ENCODE measurements at regions not wholly inside any gene's neighbourhood (a gene's known extent, or its start where the extent isn't known, plus 50 kb on each side); places are given as distances from the start of the nearest gene placed in this dataset.
"Not testable (repeated sequence)": the region's sequence is repeated elsewhere in the genome, so short reads cannot be mapped to it uniquely, and the experiment has no call there.

- DNase-seq; intact Hi-C loops (cut with DNase I); ATAC-seq (ENCODE audit: poor library complexity): not testable (repeated sequence)
These were observed 101.1 kb upstream of the PRDX6 start for GRCh38 chr1:173376065-173376464.

GRCh38 chr1:173377266-173377665 lies 99.9 kb upstream of the PRDX6 start:
- DNase-seq (no peak), ATAC-seq (ENCODE audit: poor library complexity) (no peak)
- intact Hi-C loops (cut with DNase I), result no loop called here

- ATAC-seq (ENCODE audit: poor library complexity), result no peak
- intact Hi-C loops (cut with DNase I), result no loop called here
- no peak for DNase-seq
These were observed 93.8 kb upstream of the PRDX6 start for GRCh38 chr1:173383351-173383750.

- intact Hi-C loops (cut with DNase I), result no loop called here
- ATAC-seq (ENCODE audit: poor library complexity), result no peak
- DNase-seq, result no peak
These were observed 88.8 kb upstream of the PRDX6 start for GRCh38 chr1:173388352-173388751.

GRCh38 chr1:173392895-173393658 lies 84.1 kb upstream of the PRDX6 start:
- DNase-seq, result no peak
- intact Hi-C loops (cut with DNase I), result no loop called here
- peak; percentile 81 for ATAC-seq (ENCODE audit: poor library complexity)

- ATAC-seq (ENCODE audit: poor library complexity) (no peak), DNase-seq (no peak)
- intact Hi-C loops (cut with DNase I), result no loop called here
These were observed 83.5 kb upstream of the PRDX6 start for GRCh38 chr1:173393659-173394000.

- DNase-seq; intact Hi-C loops (cut with DNase I); ATAC-seq (ENCODE audit: poor library complexity): not testable (repeated sequence)
These were observed 82.3 kb upstream of the PRDX6 start for GRCh38 chr1:173394813-173395212.

GRCh38 chr1:173395762-173396161 lies 81.4 kb upstream of the PRDX6 start:
- intact Hi-C loops (cut with DNase I), result no loop called here
- DNase-seq (no peak), ATAC-seq (ENCODE audit: poor library complexity) (no peak)

GRCh38 chr1:173400387-173400995 lies 76.6 kb upstream of the PRDX6 start:
- intact Hi-C loops (cut with DNase I), result no loop called here
- no peak for ATAC-seq (ENCODE audit: poor library complexity)
- no peak for DNase-seq

- ATAC-seq (ENCODE audit: poor library complexity) (no peak), DNase-seq (no peak)
- intact Hi-C loops (cut with DNase I), result no loop called here
These were observed 73.1 kb upstream of the PRDX6 start for GRCh38 chr1:173403996-173404395.

- intact Hi-C loops (cut with DNase I), result no loop called here
- ATAC-seq (ENCODE audit: poor library complexity) (peak; percentile 72), DNase-seq (no peak)
These were observed 71.9 kb upstream of the PRDX6 start for GRCh38 chr1:173405281-173405680.

GRCh38 chr1:173405834-173406233 lies 71.3 kb upstream of the PRDX6 start:
- intact Hi-C loops (cut with DNase I), result no loop called here
- DNase-seq (no peak), ATAC-seq (ENCODE audit: poor library complexity) (no peak)

- intact Hi-C loops (cut with DNase I), result no loop called here
- no peak for ATAC-seq (ENCODE audit: poor library complexity)
- DNase-seq, result no peak
These were observed 70.3 kb upstream of the PRDX6 start for GRCh38 chr1:173406783-173407230.

- ATAC-seq (ENCODE audit: poor library complexity), result no peak
- intact Hi-C loops (cut with DNase I), result no loop called here
- no peak for DNase-seq
These were observed 69.3 kb upstream of the PRDX6 start for GRCh38 chr1:173407846-173408245.

- ATAC-seq (ENCODE audit: poor library complexity), result no peak
- intact Hi-C loops (cut with DNase I), result no loop called here
- DNase-seq, result no peak
These were observed 68.2 kb upstream of the PRDX6 start for GRCh38 chr1:173408886-173409285.

- DNase-seq (peak; percentile 66), ATAC-seq (ENCODE audit: poor library complexity) (peak; percentile 73)
- intact Hi-C loops (cut with DNase I), result no loop called here
These were observed 67.5 kb upstream of the PRDX6 start for GRCh38 chr1:173409613-173410012.

GRCh38 chr1:173410133-173410793 lies 66.9 kb upstream of the PRDX6 start:
- no peak for DNase-seq
- no peak for ATAC-seq (ENCODE audit: poor library complexity)
- intact Hi-C loops (cut with DNase I), result no loop called here

GRCh38 chr1:173410794-173411236 lies 66.3 kb upstream of the PRDX6 start:
- DNase-seq (no peak), ATAC-seq (ENCODE audit: poor library complexity) (no peak)
- intact Hi-C loops (cut with DNase I), result no loop called here

GRCh38 chr1:173411835-173412742 lies 65.0 kb upstream of the PRDX6 start:
- DNase-seq (no peak), ATAC-seq (ENCODE audit: poor library complexity) (no peak)
- intact Hi-C loops (cut with DNase I), result no loop called here

All from Right ventricle myocardium superior (tissue), 1 donor.